ENCODE measurements at regions not wholly inside any gene's neighbourhood (a gene's known extent, or its start where the extent isn't known, plus 50 kb on each side); places are given as distances from the start of the nearest gene placed in this dataset.

- TF ChIP-seq CTCF (conservative IDR thresholded peaks at IDR 0.05; ENCODE audit: low read depth, low read length): no peak
- H3K4me3 ChIP-seq (ENCODE audit: low read depth, low read length): no peak overlapping the region
- no peak for DNase-seq (ENCODE audit: low read depth)
Measured at GRCh38 chr6:14366315-14366714, 248.7 kb downstream of the CD83 start.

DNA sequence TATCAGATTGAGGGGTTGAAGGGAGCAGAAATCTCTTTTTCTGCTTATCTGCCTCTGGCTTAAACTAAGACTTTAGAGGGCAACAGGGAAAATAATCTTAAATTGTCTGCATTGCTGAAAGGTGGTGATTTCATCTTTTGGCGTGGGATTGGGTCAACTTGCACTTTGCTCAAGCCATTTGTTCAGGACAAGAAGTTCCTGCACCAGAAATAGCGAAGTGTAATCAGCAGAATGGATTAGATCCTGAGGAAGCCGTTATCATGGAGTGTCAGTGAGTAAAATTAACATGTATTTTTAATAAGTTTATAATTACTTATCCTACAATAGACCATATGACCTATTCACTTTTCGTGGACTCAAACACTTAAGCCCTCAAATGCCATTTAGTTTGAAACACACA, 249.3 kb downstream of the CD83 start:
- DNase-seq (ENCODE audit: low read depth): no peak
- no peak overlapping the region for H3K4me3 ChIP-seq (ENCODE audit: low read depth, low read length)
- TF ChIP-seq CTCF (conservative IDR thresholded peaks at IDR 0.05; ENCODE audit: low read depth, low read length): no peak

GRCh38 chr6:14367296-14367695, 249.7 kb downstream of the CD83 start:
- no peak for DNase-seq (ENCODE audit: low read depth)
- no peak overlapping the region for H3K4me3 ChIP-seq (ENCODE audit: low read depth, low read length)
- TF ChIP-seq CTCF (conservative IDR thresholded peaks at IDR 0.05; ENCODE audit: low read depth, low read length): no peak

GRCh38 chr6:14369717-14370116, 252.1 kb downstream of the CD83 start:
- DNase-seq (ENCODE audit: low read depth): no peak
- TF ChIP-seq CTCF (conservative IDR thresholded peaks at IDR 0.05; ENCODE audit: low read depth, low read length): no peak
- no peak overlapping the region for H3K4me3 ChIP-seq (ENCODE audit: low read depth, low read length)

GRCh38 chr6:14371530-14371929, 254.0 kb downstream of the CD83 start:
- TF ChIP-seq CTCF (conservative IDR thresholded peaks at IDR 0.05; ENCODE audit: low read depth, low read length): no peak
- no peak overlapping the region for H3K4me3 ChIP-seq (ENCODE audit: low read depth, low read length)
- DNase-seq (ENCODE audit: low read depth): no peak

GRCh38 chr6:14372734-14373489, 255.3 kb downstream of the CD83 start:
- TF ChIP-seq CTCF (conservative IDR thresholded peaks at IDR 0.05; ENCODE audit: low read depth, low read length): no peak
- no peak for DNase-seq (ENCODE audit: low read depth)
- no peak overlapping the region for H3K4me3 ChIP-seq (ENCODE audit: low read depth, low read length)

Data from epithelial cell of proximal tubule (primary cell).